ENCODE measurements at regions not wholly inside any gene's neighbourhood (a gene's known extent, or its start where the extent isn't known, plus 50 kb on each side); places are given as distances from the start of the nearest gene placed in this dataset.

DNA sequence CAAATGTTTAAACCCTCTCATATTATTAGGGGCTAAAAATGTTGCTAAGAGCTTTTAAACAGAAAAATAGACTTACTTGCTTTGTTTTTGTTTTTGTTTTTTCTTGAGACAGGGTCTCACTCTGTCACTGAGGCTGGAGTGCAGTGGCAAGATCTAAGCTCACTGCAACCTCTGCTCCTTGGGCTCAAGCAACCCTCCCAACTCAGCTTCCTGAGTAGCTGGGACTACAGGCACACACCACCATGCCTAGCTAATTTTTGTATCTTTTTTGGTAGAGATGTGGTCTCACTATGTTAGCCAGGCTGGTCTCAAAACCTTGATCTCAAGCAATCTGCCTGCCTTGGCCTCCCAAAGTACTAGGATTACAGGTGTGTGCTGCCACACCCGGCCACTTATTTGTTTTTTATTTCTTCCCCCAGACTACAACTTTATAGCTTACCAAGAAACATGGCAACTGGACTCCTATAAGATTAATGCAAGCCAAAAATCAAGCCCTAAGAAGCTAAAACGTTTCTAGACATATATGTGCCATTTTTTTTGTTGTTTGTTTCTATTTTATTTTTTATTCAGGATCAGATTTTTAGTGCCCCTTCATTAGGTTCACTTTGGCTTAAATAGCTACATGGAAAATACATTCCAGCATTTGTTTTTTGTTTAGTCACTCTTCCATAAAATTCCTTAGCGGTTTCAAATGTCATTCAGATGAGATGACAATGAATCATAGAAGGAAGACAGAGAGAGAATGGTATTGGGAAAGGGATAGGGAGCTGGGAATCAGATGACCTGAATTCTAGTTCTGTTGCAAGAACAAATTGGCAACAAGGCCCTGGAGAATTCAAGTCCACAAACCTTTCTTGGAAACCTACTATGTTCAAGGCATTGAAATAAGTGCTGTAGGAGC is 163.4 kb upstream of the MKLN1 start:
- Histone ChIP-seq H3K27ac (no peak overlapping the region), H3K27me3 (0 out of 2 replicates have a peak, but pooled peaks cover 2% of the 10 kb centered on the region), H3K9me3 (replicated peaks) (no peaks in the 10 kb centered on the region), H3K36me3 (no peaks in the 10 kb centered on the region), H3K4me3 (no peak overlapping the region), H3K4me1 (peaks cover 8% of the 10 kb centered on the region)
- peak in 1 of 2 experiments; percentile 9 for DNase-seq

- Histone ChIP-seq H3K4me1 (peaks cover 8% of the 10 kb centered on the region), H3K9me3 (replicated peaks) (no peaks in the 10 kb centered on the region), H3K27me3 (0 out of 2 replicates have a peak, but pooled peaks cover 4% of the 10 kb centered on the region), H3K4me3 (no peak overlapping the region), H3K27ac (no peak overlapping the region), H3K36me3 (no peaks in the 10 kb centered on the region)
- no peak for DNase-seq
Measured at GRCh38 chr7:131166066-131166465, 161.6 kb upstream of the MKLN1 start.

- Histone ChIP-seq H3K36me3 (no peaks in the 10 kb centered on the region), H3K27me3 (0 out of 2 replicates have a peak, but pooled peaks cover 4% of the 10 kb centered on the region), H3K9me3 (replicated peaks) (no peaks in the 10 kb centered on the region), H3K4me1 (0 out of 2 replicates have a peak, but pooled peaks cover 4% of the 10 kb centered on the region), H3K4me3 (no peak overlapping the region), H3K27ac (no peak overlapping the region)
- DNase-seq = peak in 1 of 2 experiments; percentile 12
Measured at GRCh38 chr7:131170440-131171271, 157.0 kb upstream of the MKLN1 start.

DNA sequence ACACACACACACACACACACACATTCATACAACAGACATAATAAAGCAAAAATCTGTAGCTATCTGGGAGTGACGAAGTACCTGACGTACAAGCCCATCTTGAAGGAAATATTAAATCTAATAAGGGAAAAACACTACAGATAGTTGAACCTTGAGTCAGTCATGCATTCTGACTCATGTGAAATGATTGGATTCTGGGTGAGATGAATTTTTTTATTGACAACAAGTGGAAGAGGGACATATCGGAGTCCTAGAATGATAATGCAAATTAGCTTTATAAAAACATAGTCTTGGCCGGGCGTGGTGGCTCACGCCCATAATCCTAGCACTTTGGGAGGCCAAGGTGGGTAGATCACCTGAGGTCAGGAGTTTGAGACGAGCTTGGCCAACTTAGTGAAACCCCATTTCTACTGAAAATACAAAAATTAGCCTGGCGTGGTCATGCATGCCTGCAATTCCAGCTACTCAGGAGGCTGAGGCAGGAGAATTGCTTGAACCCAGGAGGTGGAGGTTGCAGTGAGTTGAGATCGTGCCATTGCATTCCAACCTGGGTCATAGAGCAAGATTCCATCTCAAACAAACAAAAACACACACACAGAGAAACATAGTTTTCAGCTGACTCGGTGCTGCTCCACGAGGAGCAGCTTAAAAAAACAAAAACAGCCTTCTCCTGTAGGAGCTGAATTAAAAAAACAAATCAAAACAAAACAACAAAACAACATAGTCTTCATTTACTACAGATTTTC is 154.4 kb upstream of the MKLN1 start:
- no peak for DNase-seq
- no peaks in the 10 kb centered on the region for H3K9me3 ChIP-seq (replicated peaks)
- H3K4me3 ChIP-seq = no peak overlapping the region
- 0 out of 2 replicates have a peak, but pooled peaks cover 4% of the 10 kb centered on the region for H3K4me1 ChIP-seq
- no peaks in the 10 kb centered on the region for H3K36me3 ChIP-seq
- no peak overlapping the region for H3K27ac ChIP-seq
- 0 out of 2 replicates have a peak, but pooled peaks cover 4% of the 10 kb centered on the region for H3K27me3 ChIP-seq

DNA sequence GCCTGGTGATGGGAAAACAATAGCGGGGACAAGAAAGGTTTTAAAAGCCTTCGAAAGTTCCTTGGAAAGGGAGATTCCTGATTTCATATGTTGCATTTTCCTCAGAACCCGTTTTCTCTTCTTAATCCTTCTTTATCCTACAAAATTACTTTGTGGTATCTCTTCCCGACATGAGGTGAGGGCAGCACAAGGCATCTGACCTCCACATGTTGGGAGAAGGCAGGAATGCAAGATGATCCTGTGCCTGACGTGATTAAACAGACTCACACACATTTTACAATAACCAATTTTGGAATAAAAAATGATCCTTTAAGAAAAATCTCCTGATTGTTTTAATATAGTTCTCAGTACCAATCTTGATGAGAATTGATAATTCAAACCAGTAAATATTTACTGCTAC is 153.3 kb upstream of the MKLN1 start:
- DNase-seq = no peak
- Histone ChIP-seq H3K36me3 (no peaks in the 10 kb centered on the region), H3K4me1 (0 out of 2 replicates have a peak, but pooled peaks cover 4% of the 10 kb centered on the region), H3K9me3 (replicated peaks) (no peaks in the 10 kb centered on the region), H3K27me3 (0 out of 2 replicates have a peak, but pooled peaks cover under 1% of the 10 kb centered on the region), H3K4me3 (no peak overlapping the region), H3K27ac (no peak overlapping the region)

GRCh38 chr7:131174855-131175254 is 152.8 kb upstream of the MKLN1 start:
- no peak overlapping the region for H3K27ac ChIP-seq
- no peak for DNase-seq
- H3K9me3 ChIP-seq (replicated peaks) = no peaks in the 10 kb centered on the region
- H3K27me3 ChIP-seq = no peaks in the 10 kb centered on the region; the same call in 1 of the 2 replicates
- 0 out of 2 replicates have a peak, but pooled peaks cover 4% of the 10 kb centered on the region for H3K4me1 ChIP-seq
- no peaks in the 10 kb centered on the region for H3K36me3 ChIP-seq
- H3K4me3 ChIP-seq = no peak overlapping the region

GRCh38 chr7:131182446-131183058 is 145.1 kb upstream of the MKLN1 start:
- no peak for DNase-seq
- H3K27me3 ChIP-seq = no peaks in the 10 kb centered on the region; the same call in 1 of the 2 replicates
- no peak overlapping the region for H3K4me3 ChIP-seq
- no peaks in the 10 kb centered on the region for H3K9me3 ChIP-seq (replicated peaks)
- H3K27ac ChIP-seq = no peak overlapping the region
- H3K4me1 ChIP-seq = no peaks in the 10 kb centered on the region
- H3K36me3 ChIP-seq = no peaks in the 10 kb centered on the region

GRCh38 chr7:131183072-131183471 is 144.6 kb upstream of the MKLN1 start:
- H3K9me3 ChIP-seq (replicated peaks) = no peaks in the 10 kb centered on the region
- H3K4me1 ChIP-seq = no peaks in the 10 kb centered on the region
- H3K27ac ChIP-seq = no peak overlapping the region
- no peak overlapping the region for H3K4me3 ChIP-seq
- DNase-seq = no peak
- H3K36me3 ChIP-seq = no peaks in the 10 kb centered on the region
- no peaks in the 10 kb centered on the region; the same call in 1 of the 2 replicates for H3K27me3 ChIP-seq

- Histone ChIP-seq H3K36me3 (no peaks in the 10 kb centered on the region), H3K4me3 (no peak overlapping the region), H3K9me3 (replicated peaks) (no peaks in the 10 kb centered on the region), H3K4me1 (no peaks in the 10 kb centered on the region), H3K27me3 (no peaks in the 10 kb centered on the region; the same call in 1 of the 2 replicates), H3K27ac (no peak overlapping the region)
- DNase-seq = no peak
Measured at GRCh38 chr7:131183611-131184119, 144.0 kb upstream of the MKLN1 start.

DNA sequence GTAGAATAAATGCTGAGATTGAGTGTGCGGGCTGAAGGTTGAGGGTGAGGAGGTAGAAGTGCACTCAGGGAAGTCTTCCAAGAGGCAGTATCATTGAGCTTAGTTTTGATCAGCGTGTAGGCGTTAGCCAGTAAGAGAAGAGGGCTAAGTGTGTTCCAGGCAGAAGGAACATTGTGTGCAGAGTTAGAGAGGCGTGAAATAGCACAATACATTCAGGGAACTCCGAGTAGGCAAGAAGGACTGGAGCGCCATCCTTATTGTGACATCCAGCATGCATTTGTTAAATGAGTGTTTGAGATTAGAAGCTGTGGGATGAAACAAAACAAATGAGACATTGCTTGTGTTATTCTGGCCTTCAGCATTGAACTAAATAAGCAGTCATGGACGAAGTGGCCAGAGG is 140.9 kb upstream of the MKLN1 start:
- no peak for DNase-seq
- Histone ChIP-seq H3K9me3 (replicated peaks) (no peaks in the 10 kb centered on the region), H3K36me3 (no peaks in the 10 kb centered on the region), H3K27ac (no peak overlapping the region), H3K27me3 (no peaks in the 10 kb centered on the region), H3K4me1 (0 out of 2 replicates have a peak, but pooled peaks cover 4% of the 10 kb centered on the region), H3K4me3 (no peak overlapping the region)

- no peaks in the 10 kb centered on the region for H3K27me3 ChIP-seq
- no peaks in the 10 kb centered on the region for H3K36me3 ChIP-seq
- H3K9me3 ChIP-seq (replicated peaks) = no peaks in the 10 kb centered on the region
- no peak overlapping the region for H3K4me3 ChIP-seq
- DNase-seq = peak; percentile 22 to 33
- H3K4me1 ChIP-seq = 0 out of 2 replicates have a peak, but pooled peaks cover 4% of the 10 kb centered on the region
- H3K27ac ChIP-seq = no peak overlapping the region
Measured at GRCh38 chr7:131188367-131189339, 139.0 kb upstream of the MKLN1 start.

- Histone ChIP-seq H3K27me3 (no peaks in the 10 kb centered on the region), H3K4me1 (0 out of 2 replicates have a peak, but pooled peaks cover 4% of the 10 kb centered on the region), H3K9me3 (replicated peaks) (no peaks in the 10 kb centered on the region), H3K36me3 (no peaks in the 10 kb centered on the region), H3K27ac (no peak overlapping the region), H3K4me3 (no peak overlapping the region)
- DNase-seq = no peak
Measured at GRCh38 chr7:131189488-131189887, 138.2 kb upstream of the MKLN1 start.

- H3K36me3 ChIP-seq = no peaks in the 10 kb centered on the region
- 0 out of 2 replicates have a peak, but pooled peaks cover 4% of the 10 kb centered on the region for H3K4me1 ChIP-seq
- H3K27ac ChIP-seq = no peak overlapping the region
- DNase-seq = no peak
- no peak overlapping the region for H3K4me3 ChIP-seq
- H3K9me3 ChIP-seq (replicated peaks) = no peaks in the 10 kb centered on the region
- no peaks in the 10 kb centered on the region for H3K27me3 ChIP-seq
Measured at GRCh38 chr7:131190146-131190545, 137.5 kb upstream of the MKLN1 start.

All from SJCRH30 (cell line).